ENCODE measurements at regions not wholly inside any gene's neighbourhood (a gene's known extent, or its start where the extent isn't known, plus 50 kb on each side); places are given as distances from the start of the nearest gene placed in this dataset.

DNA sequence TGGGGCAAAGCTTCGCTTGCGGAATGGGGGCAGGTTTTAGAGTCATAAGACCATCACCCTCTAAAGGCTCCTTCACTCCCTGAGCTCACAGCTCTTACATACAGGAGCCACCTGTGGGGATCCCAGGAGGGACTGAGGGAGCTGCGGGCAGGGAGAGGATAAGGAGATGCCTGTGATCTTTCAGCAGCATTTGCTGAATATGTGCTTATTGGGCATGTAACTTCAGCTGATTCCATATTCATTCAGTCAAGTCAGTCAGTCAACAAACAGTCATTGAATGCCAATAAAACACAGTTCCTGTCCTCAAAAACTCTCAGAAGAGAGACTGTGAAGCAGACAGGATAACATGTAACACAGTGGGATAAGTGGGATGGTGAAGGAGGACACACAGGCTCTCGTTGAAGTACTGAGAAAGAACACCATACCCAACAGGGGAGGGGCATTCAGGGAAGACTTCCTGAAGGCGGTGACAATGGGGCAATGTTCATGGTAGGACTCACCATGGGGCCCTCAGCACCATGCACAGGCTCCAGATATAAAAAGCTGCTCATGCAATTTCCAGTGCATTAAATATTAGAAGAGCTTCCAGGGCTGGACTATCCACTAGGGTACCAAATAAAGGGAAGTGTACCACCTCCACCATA is 240.9 kb downstream of the UACA start:
- TF ChIP-seq, protein P1, sequence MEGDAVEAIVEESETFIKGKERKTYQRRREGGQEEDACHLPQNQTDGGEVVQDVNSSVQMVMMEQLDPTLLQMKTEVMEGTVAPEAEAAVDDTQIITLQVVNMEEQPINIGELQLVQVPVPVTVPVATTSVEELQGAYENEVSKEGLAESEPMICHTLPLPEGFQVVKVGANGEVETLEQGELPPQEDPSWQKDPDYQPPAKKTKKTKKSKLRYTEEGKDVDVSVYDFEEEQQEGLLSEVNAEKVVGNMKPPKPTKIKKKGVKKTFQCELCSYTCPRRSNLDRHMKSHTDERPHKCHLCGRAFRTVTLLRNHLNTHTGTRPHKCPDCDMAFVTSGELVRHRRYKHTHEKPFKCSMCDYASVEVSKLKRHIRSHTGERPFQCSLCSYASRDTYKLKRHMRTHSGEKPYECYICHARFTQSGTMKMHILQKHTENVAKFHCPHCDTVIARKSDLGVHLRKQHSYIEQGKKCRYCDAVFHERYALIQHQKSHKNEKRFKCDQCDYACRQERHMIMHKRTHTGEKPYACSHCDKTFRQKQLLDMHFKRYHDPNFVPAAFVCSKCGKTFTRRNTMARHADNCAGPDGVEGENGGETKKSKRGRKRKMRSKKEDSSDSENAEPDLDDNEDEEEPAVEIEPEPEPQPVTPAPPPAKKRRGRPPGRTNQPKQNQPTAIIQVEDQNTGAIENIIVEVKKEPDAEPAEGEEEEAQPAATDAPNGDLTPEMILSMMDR (IDR thresholded peaks at IDR 0.05): no peak
- TF ChIP-seq POLR2A (IDR thresholded peaks at IDR 0.05) (no peak), POLR2AphosphoS5 (IDR thresholded peaks at IDR 0.05) (no peak)
